ENCODE measurements at regions not wholly inside any gene's neighbourhood (a gene's known extent, or its start where the extent isn't known, plus 50 kb on each side); places are given as distances from the start of the nearest gene placed in this dataset.
"Not testable (repeated sequence)": the region's sequence is repeated elsewhere in the genome, so short reads cannot be mapped to it uniquely, and the experiment has no call there.

GRCh38 chr3:40923143-40923542 lies 276.2 kb upstream of the CTNNB1 start:
- Mint-ChIP-seq H3K9me3 (no peaks in the 10 kb centered on the region), H3K4me1 (no peaks in the 10 kb centered on the region), H3K27ac (no peak overlapping the region), H3K27me3 (peaks cover 19% of the 10 kb centered on the region), H3K36me3 (ENCODE audit: low read depth) (no peaks in the 10 kb centered on the region), H3K4me3 (no peak overlapping the region)
- ATAC-seq (replicated peaks) = peak; percentile 89

DNA sequence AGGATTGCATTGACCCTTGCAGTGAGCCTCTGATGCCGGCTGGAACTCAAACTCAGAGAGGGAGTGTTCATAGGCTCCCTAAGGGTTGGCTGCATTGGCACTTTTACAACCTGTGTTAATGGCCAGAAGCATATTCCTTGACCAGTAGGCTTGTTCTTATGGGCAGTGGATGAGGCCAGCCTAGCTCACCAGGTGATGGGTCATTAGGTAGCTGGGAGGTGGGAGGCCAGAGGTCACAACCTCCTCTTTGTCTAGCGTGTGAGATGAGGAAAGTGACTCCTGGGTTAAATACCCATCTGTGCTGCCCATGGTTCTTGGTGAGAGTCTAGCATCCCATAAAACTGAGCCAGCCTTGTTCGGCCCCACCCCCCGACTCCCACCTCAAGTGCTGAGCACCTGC lies 275.7 kb upstream of the CTNNB1 start:
- no peak overlapping the region for H3K27ac Mint-ChIP-seq
- ATAC-seq (replicated peaks) = no peak
- no peaks in the 10 kb centered on the region for H3K36me3 Mint-ChIP-seq (ENCODE audit: low read depth)
- H3K27me3 Mint-ChIP-seq = peaks cover 19% of the 10 kb centered on the region
- no peaks in the 10 kb centered on the region for H3K4me1 Mint-ChIP-seq
- H3K4me3 Mint-ChIP-seq = no peak overlapping the region
- no peaks in the 10 kb centered on the region for H3K9me3 Mint-ChIP-seq

DNA sequence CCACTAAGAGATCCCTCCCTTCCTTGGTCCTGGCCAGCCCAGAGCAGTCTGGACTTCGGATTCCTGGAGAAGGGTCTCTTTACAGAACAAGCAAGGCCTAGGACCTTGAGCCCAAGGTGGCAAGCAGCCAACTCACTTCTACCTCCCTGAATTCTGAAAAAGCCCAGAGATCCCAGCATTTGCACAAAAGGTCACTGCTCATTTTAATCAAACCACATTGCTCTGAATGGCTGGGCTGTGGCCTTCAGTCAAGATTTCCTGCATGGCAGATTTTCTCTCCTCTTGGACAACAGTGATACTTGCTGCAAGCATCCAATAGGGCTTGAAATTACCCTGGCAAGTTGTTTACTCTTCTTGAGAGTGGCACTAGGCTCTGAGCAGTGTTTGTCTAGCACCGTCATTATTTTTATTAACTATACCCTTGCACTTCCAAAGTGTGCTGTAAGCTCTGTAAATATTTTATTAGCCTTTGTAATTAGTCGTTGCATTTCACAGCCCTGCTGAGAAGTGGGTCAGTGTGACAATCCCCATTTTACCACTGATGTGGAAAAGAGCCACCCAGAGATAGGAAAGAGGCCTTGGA lies 274.7 kb upstream of the CTNNB1 start:
- no peak overlapping the region for H3K27ac Mint-ChIP-seq
- H3K36me3 Mint-ChIP-seq (ENCODE audit: low read depth) = no peaks in the 10 kb centered on the region
- H3K4me3 Mint-ChIP-seq = no peak overlapping the region
- no peaks in the 10 kb centered on the region for H3K4me1 Mint-ChIP-seq
- no peaks in the 10 kb centered on the region for H3K9me3 Mint-ChIP-seq
- no peak for ATAC-seq (replicated peaks)
- peaks cover 21% of the 10 kb centered on the region for H3K27me3 Mint-ChIP-seq

- Mint-ChIP-seq H3K27me3 (peaks cover 23% of the 10 kb centered on the region), H3K4me3 (no peak overlapping the region), H3K27ac (no peak overlapping the region), H3K9me3 (no peaks in the 10 kb centered on the region), H3K4me1 (no peaks in the 10 kb centered on the region), H3K36me3 (ENCODE audit: low read depth) (no peaks in the 10 kb centered on the region)
- no peak for ATAC-seq (replicated peaks)
Measured at GRCh38 chr3:40925231-40925630, 274.1 kb upstream of the CTNNB1 start.

DNA sequence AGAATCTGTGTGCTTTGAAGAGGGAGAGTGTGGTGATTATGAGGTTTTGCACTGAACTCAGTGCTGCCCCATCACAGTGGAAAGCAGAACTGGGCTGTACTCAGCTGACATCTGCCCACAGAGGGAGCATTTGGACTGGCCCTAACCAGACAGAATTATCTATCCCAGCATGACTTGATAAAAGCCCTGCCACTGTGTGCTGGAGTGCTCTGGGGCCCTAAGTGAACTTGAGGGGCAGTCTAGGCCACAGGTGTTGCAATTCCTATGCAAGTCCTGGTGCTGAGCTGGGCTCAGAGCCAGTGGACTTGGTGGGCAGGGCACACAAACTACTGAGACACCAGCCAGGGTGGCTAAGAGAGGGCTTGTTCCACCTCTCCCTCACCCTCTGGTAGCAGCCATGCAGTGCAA lies 269.2 kb upstream of the CTNNB1 start:
- Mint-ChIP-seq H3K4me1 (no peaks in the 10 kb centered on the region), H3K9me3 (peaks cover 14% of the 10 kb centered on the region), H3K27ac (no peak overlapping the region), H3K36me3 (ENCODE audit: low read depth) (no peaks in the 10 kb centered on the region), H3K27me3 (peaks cover 18% of the 10 kb centered on the region), H3K4me3 (no peak overlapping the region)
- no peak for ATAC-seq (replicated peaks)

DNA sequence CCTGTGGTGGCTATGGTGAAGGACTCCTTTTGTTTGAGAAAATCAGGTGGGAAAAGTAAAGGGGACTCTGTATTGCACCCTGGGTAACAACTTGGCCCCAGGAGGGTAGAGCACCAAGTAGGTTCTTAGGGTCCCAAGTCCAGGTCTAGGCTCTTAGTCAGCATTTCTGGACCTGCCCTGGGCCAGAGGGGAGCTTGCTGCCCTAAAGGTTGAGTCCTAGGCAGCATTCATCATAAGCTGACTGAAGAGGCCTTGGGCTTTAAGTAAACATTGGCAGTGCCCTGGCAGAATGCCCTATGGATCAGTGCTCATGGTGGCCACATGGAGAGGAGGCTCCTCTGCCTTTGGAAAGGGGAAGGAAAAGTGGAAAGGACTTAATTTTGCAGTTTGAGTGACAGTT lies 268.5 kb upstream of the CTNNB1 start:
- Mint-ChIP-seq H3K27me3 (peaks cover 18% of the 10 kb centered on the region), H3K9me3 (peaks cover 14% of the 10 kb centered on the region)
- ATAC-seq (replicated peaks) = no peak

GRCh38 chr3:40938591-40938990 lies 260.7 kb upstream of the CTNNB1 start:
- Mint-ChIP-seq H3K9me3 (no peaks in the 10 kb centered on the region), H3K4me3 (no peak overlapping the region), H3K27ac (no peak overlapping the region), H3K4me1 (peaks cover 4% of the 10 kb centered on the region), H3K27me3 (no peaks in the 10 kb centered on the region), H3K36me3 (ENCODE audit: low read depth) (no peaks in the 10 kb centered on the region)
- no peak for ATAC-seq (replicated peaks)

More for the DNA sequence above, 268.5 kb upstream of the CTNNB1 start:
- Mint-ChIP-seq H3K4me1 (no peaks in the 10 kb centered on the region), H3K4me3 (no peak overlapping the region), H3K36me3 (ENCODE audit: low read depth) (no peaks in the 10 kb centered on the region), H3K27ac (no peak overlapping the region)

DNA sequence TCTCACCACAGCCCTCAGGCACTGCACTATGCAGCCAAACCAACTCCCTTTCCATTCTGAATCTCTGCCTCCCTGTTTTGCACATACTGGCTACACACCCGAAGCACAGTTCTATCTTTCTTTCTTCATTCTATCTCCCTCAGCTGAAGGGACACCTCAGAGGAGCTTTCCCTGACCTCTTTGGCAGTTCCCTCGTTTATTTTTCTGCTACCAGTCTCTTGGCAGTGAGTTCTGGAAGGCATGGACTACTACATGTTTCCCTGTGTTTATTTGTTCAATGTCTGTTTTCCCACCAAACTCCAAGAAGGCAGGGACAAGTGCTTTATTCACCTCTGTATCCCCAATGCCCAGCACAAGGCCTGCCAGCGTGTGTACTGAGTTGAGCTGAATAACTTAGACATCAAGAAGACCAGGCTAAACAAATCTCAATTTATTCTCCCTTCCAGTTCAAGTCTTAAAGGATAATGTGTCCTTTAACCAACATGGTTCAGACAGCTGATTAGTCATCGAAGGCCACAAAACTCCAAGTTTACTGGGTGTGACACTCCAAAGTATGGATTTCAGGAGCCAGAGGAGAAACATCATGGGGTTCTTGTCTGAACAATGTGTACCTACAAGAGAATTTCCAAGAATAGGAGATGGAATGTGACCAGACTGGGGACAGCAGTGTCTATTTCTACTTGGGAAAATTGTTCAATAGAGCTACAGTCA lies 260.1 kb upstream of the CTNNB1 start:
- H3K27me3 Mint-ChIP-seq = no peaks in the 10 kb centered on the region
- no peak overlapping the region for H3K4me3 Mint-ChIP-seq
- H3K36me3 Mint-ChIP-seq (ENCODE audit: low read depth) = no peaks in the 10 kb centered on the region
- peaks cover 4% of the 10 kb centered on the region for H3K4me1 Mint-ChIP-seq
- no peak for ATAC-seq (replicated peaks)
- no peaks in the 10 kb centered on the region for H3K9me3 Mint-ChIP-seq
- H3K27ac Mint-ChIP-seq = no peak overlapping the region

DNA sequence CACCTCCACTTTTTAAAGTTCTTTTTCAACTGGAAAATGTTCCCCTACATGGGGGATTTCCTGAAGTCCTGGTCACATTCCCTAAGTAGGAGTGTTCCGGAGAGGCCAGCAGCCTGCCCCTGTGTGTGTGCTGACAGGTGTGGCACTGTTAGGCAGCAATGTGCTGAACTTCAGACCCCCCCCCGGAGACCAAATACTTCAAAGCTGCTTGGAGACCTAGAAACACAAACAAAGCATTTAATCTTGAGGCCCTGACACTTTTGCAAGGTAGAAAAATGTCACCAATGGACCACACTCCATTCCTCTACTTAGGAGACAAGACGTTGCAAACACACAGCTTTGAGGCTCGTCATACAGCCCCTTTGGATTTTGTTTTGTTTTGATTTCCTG lies 259.6 kb upstream of the CTNNB1 start:
- no peak overlapping the region for H3K4me3 Mint-ChIP-seq
- no peaks in the 10 kb centered on the region for H3K9me3 Mint-ChIP-seq
- ATAC-seq (replicated peaks) = no peak
- H3K36me3 Mint-ChIP-seq (ENCODE audit: low read depth) = no peaks in the 10 kb centered on the region
- H3K27me3 Mint-ChIP-seq = no peaks in the 10 kb centered on the region
- no peak overlapping the region for H3K27ac Mint-ChIP-seq
- peaks cover 4% of the 10 kb centered on the region for H3K4me1 Mint-ChIP-seq

DNA sequence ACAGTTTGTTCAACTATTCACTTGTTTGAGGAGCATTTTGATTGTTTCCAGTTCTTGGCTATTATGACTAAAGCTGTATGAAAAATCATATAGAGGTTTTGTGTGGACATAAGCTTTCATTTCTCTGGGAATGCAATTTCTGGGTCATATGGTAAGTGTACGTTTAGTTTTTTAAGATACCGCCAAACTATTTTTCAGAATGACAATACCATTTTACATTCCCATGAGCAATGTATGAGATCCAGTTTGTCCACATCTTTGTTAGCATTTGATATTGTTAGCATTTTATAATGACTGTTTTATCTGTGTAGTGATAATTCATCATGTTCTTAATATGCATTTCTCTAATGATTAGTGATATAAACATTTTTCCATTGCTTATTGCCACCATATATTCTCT lies 258.7 kb upstream of the CTNNB1 start:
- no peak for ATAC-seq (replicated peaks)

GRCh38 chr3:40947022-40947421 lies 252.3 kb upstream of the CTNNB1 start:
- not testable (repeated sequence) for H3K4me1 Mint-ChIP-seq; H3K4me3 Mint-ChIP-seq; H3K27ac Mint-ChIP-seq; H3K27me3 Mint-ChIP-seq; ATAC-seq (replicated peaks); H3K36me3 Mint-ChIP-seq (ENCODE audit: low read depth); H3K9me3 Mint-ChIP-seq

More for the DNA sequence above, 258.7 kb upstream of the CTNNB1 start:
- no peaks in the 10 kb centered on the region for H3K9me3 Mint-ChIP-seq
- H3K36me3 Mint-ChIP-seq (ENCODE audit: low read depth) = no peaks in the 10 kb centered on the region
- H3K4me3 Mint-ChIP-seq = no peak overlapping the region
- peaks cover 4% of the 10 kb centered on the region for H3K4me1 Mint-ChIP-seq
- H3K27me3 Mint-ChIP-seq = no peaks in the 10 kb centered on the region
- no peak overlapping the region for H3K27ac Mint-ChIP-seq

GRCh38 chr3:40949347-40949746 lies 250.0 kb upstream of the CTNNB1 start:
- not testable (repeated sequence) for ATAC-seq (replicated peaks); H3K36me3 Mint-ChIP-seq (ENCODE audit: low read depth); H3K9me3 Mint-ChIP-seq; H3K4me1 Mint-ChIP-seq; H3K4me3 Mint-ChIP-seq; H3K27ac Mint-ChIP-seq; H3K27me3 Mint-ChIP-seq

GRCh38 chr3:40951636-40952035 lies 247.7 kb upstream of the CTNNB1 start:
- ATAC-seq (replicated peaks) = peak; percentile 18
- H3K4me1 Mint-ChIP-seq = no peaks in the 10 kb centered on the region
- H3K27ac Mint-ChIP-seq = no peak overlapping the region
- peaks cover 10% of the 10 kb centered on the region for H3K27me3 Mint-ChIP-seq
- peaks cover 7% of the 10 kb centered on the region for H3K9me3 Mint-ChIP-seq
- no peaks in the 10 kb centered on the region for H3K36me3 Mint-ChIP-seq (ENCODE audit: low read depth)
- H3K4me3 Mint-ChIP-seq = no peak overlapping the region

DNA sequence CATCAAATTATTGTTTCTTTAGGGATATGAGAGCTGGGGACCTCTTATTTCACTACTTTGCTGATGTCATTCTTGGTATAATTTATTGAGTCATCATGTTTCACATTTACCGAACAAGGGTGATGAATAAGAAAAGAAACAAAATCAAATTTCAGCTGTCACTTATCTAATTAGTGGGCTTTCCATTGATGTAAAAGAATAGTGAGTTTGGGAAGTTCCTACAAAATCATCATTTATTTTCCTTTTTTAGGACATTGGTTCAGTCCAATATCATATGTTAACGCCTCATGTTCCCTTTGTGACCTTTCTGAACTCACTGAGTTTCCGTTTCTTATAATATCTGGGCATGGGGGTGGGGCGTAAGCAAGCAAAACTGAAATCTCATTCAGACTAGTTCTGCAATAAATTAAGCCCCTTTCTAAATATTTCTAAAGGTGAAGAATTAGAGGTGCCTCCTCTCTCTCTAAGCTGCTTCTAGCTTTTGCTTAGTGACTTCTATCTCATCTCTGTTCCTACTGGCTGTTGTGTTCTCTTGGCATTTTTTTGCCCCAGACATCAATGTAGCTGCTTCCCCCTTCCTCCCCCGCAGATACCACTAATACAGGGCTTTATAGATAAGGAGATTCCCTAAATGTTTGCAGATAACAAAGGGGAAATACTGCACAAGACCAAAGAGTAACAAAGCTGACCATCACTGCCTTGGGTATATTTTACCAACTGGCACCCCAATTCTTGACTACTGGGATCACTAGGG lies 238.0 kb upstream of the CTNNB1 start:
- H3K27ac Mint-ChIP-seq = peak overlapping the region; percentile 81
- no peaks in the 10 kb centered on the region for H3K9me3 Mint-ChIP-seq
- H3K4me1 Mint-ChIP-seq = peaks cover 8% of the 10 kb centered on the region
- H3K4me3 Mint-ChIP-seq = peak overlapping the region; percentile 41
- ATAC-seq (replicated peaks) = peak; percentile 88
- peaks cover 15% of the 10 kb centered on the region for H3K27me3 Mint-ChIP-seq
- no peaks in the 10 kb centered on the region for H3K36me3 Mint-ChIP-seq (ENCODE audit: low read depth)

DNA sequence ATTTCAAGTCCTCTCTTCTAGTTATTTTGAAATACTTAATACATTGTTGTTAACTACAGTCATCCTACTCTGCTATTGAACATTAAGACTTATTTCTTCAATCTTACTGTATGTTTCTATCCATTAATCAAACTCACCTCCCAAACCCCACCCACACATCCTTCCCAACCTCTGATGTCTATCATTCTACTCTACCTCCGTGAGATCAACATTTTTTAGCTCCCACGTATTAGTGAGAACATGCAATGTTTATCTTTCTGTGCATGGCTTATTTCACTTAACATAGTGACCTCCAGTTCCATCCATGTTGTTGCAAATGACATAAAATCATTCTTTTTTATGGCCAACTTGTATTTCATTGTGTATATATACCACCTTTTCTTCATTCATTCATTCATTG lies 236.6 kb upstream of the CTNNB1 start:
- ATAC-seq (replicated peaks) = no peak

More for the DNA sequence above, 236.6 kb upstream of the CTNNB1 start:
- H3K27ac Mint-ChIP-seq = no peak overlapping the region
- peaks cover 8% of the 10 kb centered on the region for H3K4me1 Mint-ChIP-seq
- H3K9me3 Mint-ChIP-seq = no peaks in the 10 kb centered on the region
- H3K36me3 Mint-ChIP-seq (ENCODE audit: low read depth) = no peaks in the 10 kb centered on the region
- H3K27me3 Mint-ChIP-seq = peaks cover 26% of the 10 kb centered on the region
- H3K4me3 Mint-ChIP-seq = no peak overlapping the region
